Panc1 (cell line): ENCODE measurements at regions not wholly inside any gene's neighbourhood (a gene's known extent, or its start where the extent isn't known, plus 50 kb on each side); places are given as distances from the start of the nearest gene placed in this dataset.

ENCODE experiments used
- ATAC-seq: fragments of 200-7000 bp; cut with Tn5 transposase; 2 replicates; pipeline ENCODE4 v1.9.1; 2020; ENCODE audit warnings: mild to moderate bottlenecking, moderate library complexity
- BruUV-seq: library from RNA; stranded (reverse); fragments of 400-500 nt; replicated peaks from 2 replicates; lab custom pipeline; 2021; lab: Mats Ljungman, UMichigan
- CTCF ChIA-PET: fragments of 300-600 bp; sonication (Branson Sonifier 250); formaldehyde crosslinking; loops from one replicate; lab custom pipeline; 2022; ENCODE audit warnings: antibody characterized with exemption; lab: Charles Lee
- POLR2A ChIA-PET: fragments of 300-600 bp; sonication (Branson Sonifier 250); formaldehyde crosslinking; loops from one replicate; lab custom pipeline; 2022; ENCODE audit warnings: antibody characterized with exemption; lab: Charles Lee
- DNase-seq: peaks from one replicate; pipeline ENCODE4 v3.0.0-alpha.2; 2010; ENCODE audit warnings: low read depth, low spot score
- H3K27ac ChIP-seq: 2 replicates; pipeline ENCODE4 v1.5.1; 2011; ENCODE audit warnings: mild to moderate bottlenecking, low read length, inconsistent platforms
- H3K27me3 ChIP-seq: fragments of 200-500 bp; sonication (Bioruptor generic); 2 replicates; pipeline ENCODE4 v1.6.0; 2014; ENCODE audit warnings: low read length, inconsistent platforms; ENCODE audit not compliant: control insufficient read depth, insufficient read depth
- H3K36me3 ChIP-seq: fragments of 200-500 bp; sonication (Bioruptor generic); 2 replicates; pipeline ENCODE4 v1.5.1; 2014; ENCODE audit warnings: inconsistent platforms, mild to moderate bottlenecking, low read length, moderate library complexity; ENCODE audit not compliant: control insufficient read depth, insufficient read depth
- H3K4me1 ChIP-seq: 2 replicates; pipeline ENCODE4 v1.5.1; 2011; ENCODE audit warnings: inconsistent platforms, mild to moderate bottlenecking, low read length, moderate library complexity; ENCODE audit not compliant: control insufficient read depth, insufficient read depth
- H3K4me3 ChIP-seq, 2 experiments: 2 replicates each; pipeline ENCODE4 v1.5.1; 2011 to 2012; ENCODE audit warnings: low read depth in 2 of 2, low read length in 2 of 2, mild to moderate bottlenecking in 2 of 2, inconsistent platforms in 1 of 2, moderate library complexity in 1 of 2
- H3K9me3 ChIP-seq: fragments of 200-500 bp; sonication (Bioruptor generic); 2 replicates; pipeline ENCODE4 v1.5.1; 2014; ENCODE audit warnings: low read depth, mild to moderate bottlenecking, inconsistent platforms, low read length, moderate library complexity; ENCODE audit not compliant: control insufficient read depth, insufficient read depth
- POLR2AphosphoS5 ChIP-seq: IDR thresholded peaks from 2 replicates; pipeline ENCODE4 v1.6.1; 2012; ENCODE audit warnings: mild to moderate bottlenecking, low read depth, low read length, moderate library complexity
- REST ChIP-seq, 2 experiments: IDR thresholded peaks; 2 replicates each; pipeline ENCODE4 v1.6.1; 2011 to 2012; ENCODE audit warnings: low read depth in 2 of 2, control low read depth in 1 of 2, low read length in 1 of 2, mild to moderate bottlenecking in 1 of 2, moderate library complexity in 1 of 2; ENCODE audit not compliant: insufficient read depth in 1 of 2
- SIN3A ChIP-seq: IDR thresholded peaks from 2 replicates; pipeline ENCODE4 v1.6.1; 2012; ENCODE audit warnings: low read depth, mild to moderate bottlenecking, low read length, moderate library complexity, borderline replicate concordance; ENCODE audit not compliant: insufficient read depth
- TCF7L2 ChIP-seq: IDR thresholded peaks from 2 replicates; pipeline ENCODE4 v1.6.1; 2011; ENCODE audit warnings: mild to moderate bottlenecking, low read depth, low read length, inconsistent platforms
- in situ Hi-C: cut with HindIII; loops from 2 replicates; pipeline ENCODE4 v1.10.0; 2016; ENCODE audit warnings: low sequenced_read_pairs, low pct_unique_long_range_greater_than_20kb
- intact Hi-C: fragments of 100-400 bp; cut with micrococcal nuclease; formaldehyde crosslinking; loops from one replicate; pipeline ENCODE4 v1.10.0; 2022; ENCODE audit not compliant: unreplicated experiment
- TF ChIP-seq, protein P1 (sequence below): fragments of 450-650 bp; IDR thresholded peaks from 2 replicates; pipeline ENCODE4 v1.5.1; 2017; ENCODE audit warnings: mild to moderate bottlenecking

DNA sequence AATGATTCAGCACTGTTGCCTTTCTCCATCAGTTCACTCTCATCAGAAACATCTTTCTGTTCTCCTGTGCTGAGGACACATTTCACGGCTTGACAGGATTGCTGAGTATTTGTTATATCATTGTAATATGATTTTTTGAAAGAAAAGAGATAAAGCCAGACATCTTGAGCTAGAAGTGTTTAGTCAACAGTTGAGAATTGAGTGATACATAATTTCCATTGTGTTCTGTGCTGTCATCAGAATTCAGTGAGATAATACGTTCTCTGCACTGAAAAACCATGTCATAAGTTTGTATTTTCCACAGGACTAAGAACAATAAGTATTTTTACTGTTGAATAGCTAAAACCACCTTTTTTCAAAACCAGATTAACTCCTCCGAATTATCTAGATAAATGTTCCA lies 50.2 kb upstream of the GPRIN3 start:
- Histone ChIP-seq H3K27ac (no peak overlapping the region), H3K4me1 (no peaks in the 10 kb centered on the region), H3K4me3 (no peak overlapping the region), H3K27me3 (no peaks in the 10 kb centered on the region), H3K9me3 (no peaks in the 10 kb centered on the region), H3K36me3 (no peaks in the 10 kb centered on the region)
- ATAC-seq (no peak), DNase-seq (no peak)
- in situ Hi-C loops, result no loop called here
- ChIA-PET POLR2A (no interaction called here), CTCF (interaction anchor here (0.7 kb wide), 1 partner anchor 106 kb away, joined by 3 read pairs; no protein-coding TSS in a partner anchor)
- no TSS peak for BruUV-seq
- no peak for TF ChIP-seq REST (IDR thresholded peaks at IDR 0.05; ENCODE audit: insufficient read depth in 1 of 2, low read depth in 2 of 2, low read length in 1 of 2)
- TF ChIP-seq TCF7L2, result no peak
- TF ChIP-seq, protein P1, sequence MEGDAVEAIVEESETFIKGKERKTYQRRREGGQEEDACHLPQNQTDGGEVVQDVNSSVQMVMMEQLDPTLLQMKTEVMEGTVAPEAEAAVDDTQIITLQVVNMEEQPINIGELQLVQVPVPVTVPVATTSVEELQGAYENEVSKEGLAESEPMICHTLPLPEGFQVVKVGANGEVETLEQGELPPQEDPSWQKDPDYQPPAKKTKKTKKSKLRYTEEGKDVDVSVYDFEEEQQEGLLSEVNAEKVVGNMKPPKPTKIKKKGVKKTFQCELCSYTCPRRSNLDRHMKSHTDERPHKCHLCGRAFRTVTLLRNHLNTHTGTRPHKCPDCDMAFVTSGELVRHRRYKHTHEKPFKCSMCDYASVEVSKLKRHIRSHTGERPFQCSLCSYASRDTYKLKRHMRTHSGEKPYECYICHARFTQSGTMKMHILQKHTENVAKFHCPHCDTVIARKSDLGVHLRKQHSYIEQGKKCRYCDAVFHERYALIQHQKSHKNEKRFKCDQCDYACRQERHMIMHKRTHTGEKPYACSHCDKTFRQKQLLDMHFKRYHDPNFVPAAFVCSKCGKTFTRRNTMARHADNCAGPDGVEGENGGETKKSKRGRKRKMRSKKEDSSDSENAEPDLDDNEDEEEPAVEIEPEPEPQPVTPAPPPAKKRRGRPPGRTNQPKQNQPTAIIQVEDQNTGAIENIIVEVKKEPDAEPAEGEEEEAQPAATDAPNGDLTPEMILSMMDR, result no peak
- TF ChIP-seq POLR2AphosphoS5, result no peak
- no peak for TF ChIP-seq SIN3A
- intact Hi-C loops, result no loop called here
